Fibroblast of skin of back (primary cell): ENCODE measurements at regions not wholly inside any gene's neighbourhood (a gene's known extent, or its start where the extent isn't known, plus 50 kb on each side); places are given as distances from the start of the nearest gene placed in this dataset.

Source experiments
- DNase-seq: peaks from one replicate; pipeline ENCODE4 v3.0.0-alpha.2; 2013

DNA sequence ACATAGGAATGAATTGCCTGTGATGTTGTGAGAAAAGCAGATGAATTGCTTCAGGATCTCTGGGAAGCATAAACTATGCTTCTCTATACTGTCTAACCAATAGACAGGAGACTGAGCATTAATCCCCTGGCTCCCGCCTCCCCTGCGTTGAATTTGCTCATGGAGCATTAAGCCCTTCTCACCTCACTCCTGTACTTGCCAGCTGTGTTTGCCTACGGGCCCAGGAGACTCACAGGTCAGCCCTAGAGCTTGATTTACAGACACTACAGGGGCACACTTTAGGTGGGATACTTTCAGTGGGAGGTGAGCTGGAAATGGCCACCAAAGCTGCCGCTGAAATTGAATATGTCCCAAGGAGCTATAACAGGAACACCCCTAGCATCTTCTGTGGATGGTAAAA lies 418.7 kb downstream of the CBLN4 start:
- no peak for DNase-seq

DNA sequence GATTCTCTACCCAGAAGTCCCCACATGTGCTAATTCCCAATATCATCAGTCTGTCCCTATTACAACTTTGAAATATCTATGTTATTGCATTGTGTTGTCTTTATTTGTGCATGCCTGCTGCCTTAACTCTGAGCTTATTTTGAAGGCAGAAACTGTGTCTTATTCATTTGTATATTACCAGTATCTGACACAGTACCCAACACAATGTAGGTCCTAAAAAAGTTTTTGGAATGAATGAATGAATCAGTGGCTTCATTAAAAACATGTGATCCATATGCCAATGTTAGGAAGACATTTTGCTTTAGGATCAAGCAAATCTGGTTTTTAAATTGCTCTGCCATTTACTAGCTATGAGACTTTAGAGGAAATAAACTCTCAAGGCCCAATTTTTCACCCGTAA lies 420.4 kb downstream of the CBLN4 start:
- no peak for DNase-seq

DNA sequence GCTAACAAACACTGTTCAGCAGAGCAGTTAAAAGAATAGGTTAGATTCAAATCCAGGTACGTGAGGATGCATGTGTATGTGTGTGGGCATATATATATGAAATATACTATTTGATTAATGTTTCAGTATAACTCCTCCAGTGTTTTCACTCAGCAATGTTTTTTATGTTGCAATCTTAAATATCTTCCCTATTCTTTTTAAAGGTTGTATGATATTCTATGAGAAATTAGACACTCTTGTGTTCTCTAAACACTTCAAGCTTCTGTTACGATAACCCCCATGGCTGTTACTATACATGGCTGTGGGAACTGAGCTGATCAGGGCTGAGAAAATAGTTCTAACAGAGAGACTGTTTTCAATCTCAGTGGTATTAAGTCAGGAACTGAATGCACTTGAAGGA lies 421.0 kb downstream of the CBLN4 start:
- DNase-seq, result no peak

GRCh38 chr20:55583036-55583435 lies 422.3 kb downstream of the CBLN4 start:
- DNase-seq, result no peak

- peak; percentile 9 for DNase-seq
Measured at GRCh38 chr20:55582498-55582897, 422.8 kb downstream of the CBLN4 start.

DNA sequence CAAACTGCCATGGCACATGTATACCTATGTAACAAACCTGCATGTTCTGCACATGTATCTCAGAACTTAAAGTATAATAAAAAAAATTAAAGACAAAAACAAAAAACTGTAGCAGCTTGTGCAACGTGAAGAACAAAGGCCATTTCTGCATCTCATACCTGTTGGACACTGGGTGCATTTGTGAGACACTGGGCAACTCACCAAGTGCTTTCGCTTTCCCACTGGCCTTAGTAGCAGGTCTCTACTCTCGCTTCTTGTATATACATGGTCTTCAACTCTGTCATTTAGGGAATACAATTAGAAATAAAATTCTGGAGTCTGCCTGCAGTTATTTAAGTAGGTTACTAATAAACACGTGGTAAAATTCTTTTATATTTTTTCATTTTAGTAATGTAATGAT lies 423.8 kb downstream of the CBLN4 start:
- DNase-seq, result no peak

DNA sequence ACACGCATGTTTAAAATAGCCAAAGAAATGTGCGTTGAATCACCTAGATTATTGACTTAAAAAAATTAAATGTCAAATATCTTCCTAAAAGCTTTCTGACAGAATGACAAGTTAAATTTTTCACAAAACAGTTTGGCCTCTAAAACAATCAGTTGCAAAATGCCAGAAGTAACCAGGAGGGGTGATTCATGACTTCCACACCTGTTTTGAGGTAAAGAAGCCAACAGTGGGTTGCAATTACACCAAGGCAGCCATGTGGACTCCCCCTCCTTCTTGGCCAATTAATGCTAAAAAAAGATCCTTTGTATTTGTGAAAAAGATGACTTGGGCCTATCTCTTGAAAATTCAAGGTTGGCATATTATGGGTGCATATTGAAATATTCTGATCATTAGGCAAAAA lies 424.8 kb downstream of the CBLN4 start:
- no peak for DNase-seq

GRCh38 chr20:55579802-55580201 lies 425.5 kb downstream of the CBLN4 start:
- DNase-seq, result no peak

DNA sequence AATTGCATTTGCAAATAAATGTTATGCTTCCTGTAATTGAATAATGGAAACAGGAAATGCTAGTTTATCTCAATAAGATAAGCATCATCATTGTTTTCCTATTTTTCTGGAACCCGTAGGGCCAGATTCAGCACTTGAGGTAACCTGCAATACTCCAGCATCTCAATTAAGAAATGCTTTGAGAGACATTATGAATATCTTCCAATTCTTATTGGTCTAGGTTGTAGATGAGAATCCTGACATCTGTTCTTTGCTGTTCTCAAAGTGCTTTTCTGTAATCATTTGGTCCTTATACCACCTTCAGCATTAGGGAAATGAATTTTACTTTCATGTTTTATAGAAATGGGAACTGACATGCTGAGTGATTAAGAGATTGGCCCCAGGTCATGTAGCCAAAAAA lies 428.3 kb downstream of the CBLN4 start:
- DNase-seq, result no peak

DNA sequence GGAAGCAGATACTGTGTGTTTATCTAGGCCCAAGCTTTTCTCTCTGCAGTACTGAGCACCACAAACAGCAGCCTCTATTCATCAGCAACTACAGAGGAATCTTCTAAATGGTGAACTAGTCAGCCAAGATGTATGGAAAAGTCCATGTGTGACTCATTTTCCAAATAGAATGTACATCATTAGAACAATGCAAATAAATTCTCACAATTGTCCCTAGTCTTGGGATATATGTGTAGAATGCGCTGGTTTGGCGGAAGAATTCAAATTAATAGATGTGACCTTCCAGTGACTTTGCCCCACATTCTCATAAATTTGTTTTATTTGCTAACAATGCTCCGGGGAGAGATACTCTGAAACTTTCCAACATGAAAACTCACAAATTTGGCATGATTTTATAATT lies 436.2 kb downstream of the CBLN4 start:
- DNase-seq, result peak; percentile 42

DNA sequence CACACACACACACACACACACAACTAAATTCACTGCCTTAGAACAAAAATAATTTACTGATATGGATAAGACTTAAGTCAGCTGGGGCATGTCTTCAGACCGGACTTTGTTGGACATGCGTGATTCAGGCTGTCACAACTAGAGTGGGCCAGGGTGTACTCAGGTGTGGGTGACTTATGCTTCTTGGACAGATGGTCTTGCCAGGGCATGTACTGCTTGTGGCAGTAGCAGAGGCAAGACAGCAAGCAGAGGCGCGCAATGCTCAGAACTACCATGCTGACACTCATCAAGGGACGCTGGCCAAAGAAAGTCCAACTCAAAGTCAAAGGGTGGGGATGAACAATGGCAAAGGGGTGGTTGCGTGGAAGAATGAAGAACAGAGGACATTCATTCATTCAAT lies 437.5 kb downstream of the CBLN4 start:
- no peak for DNase-seq

- no peak for DNase-seq
Measured at GRCh38 chr20:55565096-55565773, 440.1 kb downstream of the CBLN4 start.

GRCh38 chr20:55561259-55561658 lies 444.1 kb downstream of the CBLN4 start:
- peak; percentile 73 for DNase-seq

DNA sequence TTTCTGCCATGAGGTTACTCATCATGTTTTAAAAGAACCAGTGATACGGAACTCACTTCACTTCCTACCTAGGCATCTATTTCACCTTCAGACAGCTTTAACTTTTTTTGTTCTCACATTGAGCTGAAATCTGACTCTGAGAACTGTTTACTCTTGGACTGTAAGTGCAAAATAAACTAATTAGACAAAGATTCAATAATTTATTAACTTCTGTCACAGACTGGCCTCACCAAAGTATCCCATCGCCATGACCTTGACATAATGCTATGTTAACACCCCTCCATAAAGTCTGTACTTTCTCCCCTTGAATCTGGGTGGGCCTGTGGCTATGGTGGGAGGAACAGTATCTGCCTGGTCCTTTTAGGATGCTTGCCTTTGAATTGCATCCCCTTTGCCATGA lies 448.1 kb downstream of the CBLN4 start:
- no peak for DNase-seq

GRCh38 chr20:55555075-55555650 lies 450.2 kb downstream of the CBLN4 start:
- DNase-seq, result no peak

GRCh38 chr20:55544638-55545037 lies 460.7 kb downstream of the CBLN4 start:
- DNase-seq, result no peak

DNA sequence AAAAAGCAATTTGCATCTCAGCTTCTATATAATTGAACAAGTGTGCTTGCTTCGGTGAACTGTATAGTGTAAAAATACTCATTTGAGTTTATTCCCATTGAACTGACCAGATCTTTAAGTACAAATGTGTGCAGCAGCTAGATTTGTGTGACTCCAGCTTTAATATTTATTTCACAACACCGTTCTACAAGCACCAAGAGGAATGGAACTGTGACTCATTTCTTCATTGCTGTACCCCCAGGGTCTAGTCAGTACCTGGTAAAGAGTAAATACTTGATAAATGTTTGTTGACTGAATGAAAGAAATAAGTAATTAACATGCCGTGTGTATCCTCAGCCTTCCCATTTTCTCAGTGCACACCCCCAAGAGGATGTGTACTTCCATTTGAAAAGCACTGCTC lies 464.8 kb downstream of the CBLN4 start:
- DNase-seq, result no peak

- no peak for DNase-seq
Measured at GRCh38 chr20:55540013-55540412, 465.3 kb downstream of the CBLN4 start.

- peak; percentile 57 for DNase-seq
Measured at GRCh38 chr20:55538261-55538908, 466.9 kb downstream of the CBLN4 start.

DNA sequence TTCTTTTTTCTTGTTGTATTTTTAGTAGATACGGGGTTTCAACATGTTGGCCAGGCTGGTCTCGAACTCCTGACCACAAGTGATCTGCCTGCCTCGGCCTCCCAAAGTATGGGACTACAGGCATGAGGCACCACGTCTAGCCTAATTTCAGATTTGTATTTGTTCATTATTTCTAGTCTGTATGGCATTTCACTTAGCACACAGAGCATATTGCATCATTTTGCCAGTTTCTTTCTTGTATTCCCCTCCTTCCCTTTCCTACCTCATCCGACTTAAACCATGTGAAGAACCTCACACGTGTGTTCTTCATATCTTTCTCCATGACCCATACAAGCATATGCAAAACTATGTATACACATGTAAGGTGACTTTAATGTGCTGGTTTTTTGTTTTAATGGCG lies 470.0 kb downstream of the CBLN4 start:
- no peak for DNase-seq

GRCh38 chr20:55533632-55534031 lies 471.7 kb downstream of the CBLN4 start:
- no peak for DNase-seq

DNA sequence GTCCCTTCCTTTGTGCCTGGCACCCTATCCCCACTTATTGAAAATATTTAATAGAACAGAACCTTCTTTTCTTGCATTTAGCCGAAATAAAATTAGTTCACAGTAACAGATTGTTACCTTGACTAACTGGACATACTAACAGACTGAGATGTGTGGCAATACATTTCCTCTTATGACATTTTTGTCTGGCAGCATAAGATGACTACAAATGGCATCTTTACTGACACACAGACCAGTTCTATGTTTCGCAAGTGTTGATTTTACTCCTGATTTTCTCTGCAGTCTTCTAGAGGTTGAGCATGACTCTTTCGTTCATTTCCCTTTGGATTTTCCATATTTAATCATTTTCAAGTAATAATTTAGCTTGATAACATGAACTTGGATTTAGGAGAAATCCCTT lies 474.6 kb downstream of the CBLN4 start:
- DNase-seq, result no peak

- DNase-seq, result no peak
Measured at GRCh38 chr20:55528482-55528881, 476.8 kb downstream of the CBLN4 start.

- no peak for DNase-seq
Measured at GRCh38 chr20:55522296-55522815, 483.0 kb downstream of the CBLN4 start.
